ENCODE measurements at regions not wholly inside any gene's neighbourhood (a gene's known extent, or its start where the extent isn't known, plus 50 kb on each side); places are given as distances from the start of the nearest gene placed in this dataset.

GRCh38 chr14:85409481-85410210 is 120.3 kb upstream of the FLRT2 start:
- TF ChIP-seq, protein P1, sequence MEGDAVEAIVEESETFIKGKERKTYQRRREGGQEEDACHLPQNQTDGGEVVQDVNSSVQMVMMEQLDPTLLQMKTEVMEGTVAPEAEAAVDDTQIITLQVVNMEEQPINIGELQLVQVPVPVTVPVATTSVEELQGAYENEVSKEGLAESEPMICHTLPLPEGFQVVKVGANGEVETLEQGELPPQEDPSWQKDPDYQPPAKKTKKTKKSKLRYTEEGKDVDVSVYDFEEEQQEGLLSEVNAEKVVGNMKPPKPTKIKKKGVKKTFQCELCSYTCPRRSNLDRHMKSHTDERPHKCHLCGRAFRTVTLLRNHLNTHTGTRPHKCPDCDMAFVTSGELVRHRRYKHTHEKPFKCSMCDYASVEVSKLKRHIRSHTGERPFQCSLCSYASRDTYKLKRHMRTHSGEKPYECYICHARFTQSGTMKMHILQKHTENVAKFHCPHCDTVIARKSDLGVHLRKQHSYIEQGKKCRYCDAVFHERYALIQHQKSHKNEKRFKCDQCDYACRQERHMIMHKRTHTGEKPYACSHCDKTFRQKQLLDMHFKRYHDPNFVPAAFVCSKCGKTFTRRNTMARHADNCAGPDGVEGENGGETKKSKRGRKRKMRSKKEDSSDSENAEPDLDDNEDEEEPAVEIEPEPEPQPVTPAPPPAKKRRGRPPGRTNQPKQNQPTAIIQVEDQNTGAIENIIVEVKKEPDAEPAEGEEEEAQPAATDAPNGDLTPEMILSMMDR (IDR thresholded peaks at IDR 0.05): no peak
- no peak for TF ChIP-seq POLR2A (IDR thresholded peaks at IDR 0.05)
